Hindlimb muscle (tissue), 1 donor: ENCODE measurements at regions not wholly inside any gene's neighbourhood (a gene's known extent, or its start where the extent isn't known, plus 50 kb on each side); places are given as distances from the start of the nearest gene placed in this dataset.
"Not testable (repeated sequence)": the region's sequence is repeated elsewhere in the genome, so short reads cannot be mapped to it uniquely, and the experiment has no call there.

Experiments used
- DNase-seq: peaks from one replicate; pipeline ENCODE4 v3.0.0-alpha.2; 2013

DNA sequence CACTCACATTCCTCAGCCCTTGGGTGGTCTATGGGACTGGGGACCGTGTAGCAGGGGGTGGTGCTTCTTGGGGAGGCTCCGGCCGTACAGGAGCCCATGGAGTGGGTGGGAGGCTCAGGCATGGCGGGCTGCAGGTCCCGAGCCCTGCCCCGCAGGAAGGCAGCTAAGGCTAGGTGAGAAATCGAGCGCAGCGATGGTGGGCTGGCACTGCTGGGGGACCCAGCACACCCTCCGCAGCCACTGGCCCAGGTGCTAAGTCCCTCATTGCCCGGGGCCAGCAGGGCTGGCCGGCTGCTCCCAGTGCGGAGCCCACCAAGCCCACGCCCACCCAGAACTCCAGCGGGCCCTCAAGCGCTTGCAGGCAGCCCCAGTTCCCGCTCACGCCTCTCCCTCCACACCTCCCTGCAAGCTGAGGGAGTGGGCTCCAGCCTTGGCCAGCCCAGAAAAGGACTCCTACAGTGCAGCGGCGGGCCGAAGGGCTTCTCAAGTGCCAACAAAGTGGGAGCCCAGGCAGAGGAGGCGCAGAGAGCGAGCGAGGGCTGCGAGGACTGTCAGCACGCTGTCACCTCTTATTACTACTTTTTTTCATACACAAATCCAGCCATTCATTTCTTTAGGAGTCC, 613.3 kb upstream of the LUZP2 start:
- not testable (repeated sequence) for DNase-seq

DNA sequence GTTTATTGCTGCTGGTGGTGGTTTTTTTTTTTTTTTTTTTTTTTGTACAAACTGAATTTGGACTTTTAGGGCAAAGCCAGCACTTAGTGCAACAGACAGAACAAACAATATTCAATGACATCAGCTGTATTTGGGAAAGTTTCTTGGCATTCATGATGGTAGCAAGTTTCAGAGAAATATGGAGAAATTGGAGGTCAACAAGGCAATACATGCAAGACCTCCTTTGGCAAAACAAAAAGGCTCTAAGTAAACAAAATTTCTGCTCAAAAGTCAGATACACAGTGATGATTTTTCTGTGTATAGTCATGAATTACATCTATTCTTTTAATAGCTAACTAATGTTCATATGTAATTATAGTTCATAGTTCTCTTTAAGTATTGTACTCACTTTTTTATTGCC, 612.5 kb upstream of the LUZP2 start:
- DNase-seq = no peak

DNA sequence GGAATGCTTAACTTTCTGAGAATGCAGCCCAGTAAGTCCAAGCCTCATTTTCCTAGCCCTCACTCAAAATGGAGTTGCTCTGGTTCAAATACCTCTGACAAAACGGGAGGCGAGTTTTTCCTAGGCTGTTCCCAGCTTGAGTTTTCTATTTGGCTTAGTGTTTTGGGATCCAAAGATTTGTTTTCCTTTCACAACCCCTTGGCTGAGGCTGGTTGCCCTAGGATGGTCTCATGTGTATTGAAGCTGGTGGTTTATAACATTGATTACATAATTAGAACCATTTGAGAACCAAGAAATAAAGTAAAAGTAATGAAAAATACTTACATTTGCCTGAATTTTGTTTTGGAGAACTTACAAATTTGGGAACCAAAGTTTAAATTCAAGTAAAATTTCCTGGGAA, 611.1 kb upstream of the LUZP2 start:
- DNase-seq = no peak

DNA sequence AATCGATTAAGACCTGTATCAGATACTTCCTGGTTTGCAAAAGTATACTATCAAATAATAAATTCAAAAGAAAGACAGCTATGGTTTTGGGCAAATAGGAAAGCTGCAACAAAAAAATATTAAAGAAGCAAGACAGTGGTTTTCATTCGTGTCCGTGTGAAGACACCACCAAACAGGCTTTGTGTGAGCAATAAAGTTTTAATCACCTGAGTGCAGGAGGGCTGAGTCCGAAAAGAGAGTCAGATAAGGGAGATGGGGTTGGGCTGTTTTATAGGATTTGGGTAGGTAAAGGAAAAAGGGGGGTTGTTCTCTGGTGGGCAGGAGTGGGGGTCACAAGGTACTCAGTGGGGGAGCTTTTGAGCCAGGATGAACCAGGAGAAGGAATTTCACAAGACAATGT, 609.7 kb upstream of the LUZP2 start:
- DNase-seq = not testable (repeated sequence)

DNA sequence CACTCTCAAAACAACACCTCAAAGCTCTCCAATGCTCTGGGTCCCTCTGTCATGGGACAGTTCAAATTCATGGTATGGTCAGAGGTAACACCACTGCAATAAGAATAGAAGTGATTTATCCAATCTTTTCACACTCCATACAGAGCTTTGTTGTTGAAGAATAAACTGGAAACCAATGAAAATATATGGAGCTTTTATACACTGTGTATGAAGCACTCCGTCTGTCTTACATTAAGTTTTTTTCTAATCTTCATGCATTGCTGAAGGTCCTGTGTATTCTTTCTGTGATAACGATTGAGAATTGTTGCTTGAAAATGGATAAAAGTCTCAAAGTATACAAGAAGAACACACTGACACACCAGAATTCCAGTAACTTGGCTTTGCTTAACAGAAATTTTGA, 603.7 kb upstream of the LUZP2 start:
- DNase-seq = no peak

DNA sequence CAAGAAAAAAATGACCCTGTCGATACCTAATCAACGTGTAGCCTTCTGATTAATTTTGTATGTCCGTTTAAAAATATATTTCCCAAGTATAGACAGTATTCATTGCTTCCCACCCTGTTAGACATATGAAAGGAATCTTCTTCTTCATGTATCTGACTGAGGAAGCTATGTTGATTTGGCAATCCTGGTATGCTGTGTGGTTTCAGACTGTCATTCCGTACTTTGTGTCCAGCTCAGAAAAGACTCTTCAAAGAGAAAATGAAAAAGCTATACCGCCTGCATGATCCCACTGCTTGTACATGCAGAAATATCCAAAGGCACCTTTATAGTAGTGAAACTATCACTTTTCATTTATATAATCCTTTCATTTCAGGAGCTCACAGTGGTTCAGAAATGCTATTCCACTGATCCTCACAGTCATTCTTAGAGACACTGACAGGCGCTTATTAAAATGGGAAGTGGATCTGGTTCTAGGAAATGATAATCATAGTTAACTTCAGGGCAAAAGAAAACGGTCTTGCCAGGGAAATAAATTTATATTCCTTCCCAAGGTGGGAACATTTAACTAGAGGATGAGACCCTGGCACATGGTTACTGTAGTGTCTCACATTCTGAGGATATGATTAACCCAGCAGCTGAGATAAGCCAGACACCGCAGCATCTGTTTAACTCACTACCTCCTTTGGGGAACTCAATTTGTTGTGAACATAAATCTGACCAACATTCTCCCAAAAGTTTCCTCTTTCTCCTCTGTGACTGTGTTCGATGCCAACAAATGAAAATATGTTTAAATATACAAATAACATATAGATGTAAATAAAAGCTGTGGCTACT, 599.2 kb upstream of the LUZP2 start:
- DNase-seq = no peak

DNA sequence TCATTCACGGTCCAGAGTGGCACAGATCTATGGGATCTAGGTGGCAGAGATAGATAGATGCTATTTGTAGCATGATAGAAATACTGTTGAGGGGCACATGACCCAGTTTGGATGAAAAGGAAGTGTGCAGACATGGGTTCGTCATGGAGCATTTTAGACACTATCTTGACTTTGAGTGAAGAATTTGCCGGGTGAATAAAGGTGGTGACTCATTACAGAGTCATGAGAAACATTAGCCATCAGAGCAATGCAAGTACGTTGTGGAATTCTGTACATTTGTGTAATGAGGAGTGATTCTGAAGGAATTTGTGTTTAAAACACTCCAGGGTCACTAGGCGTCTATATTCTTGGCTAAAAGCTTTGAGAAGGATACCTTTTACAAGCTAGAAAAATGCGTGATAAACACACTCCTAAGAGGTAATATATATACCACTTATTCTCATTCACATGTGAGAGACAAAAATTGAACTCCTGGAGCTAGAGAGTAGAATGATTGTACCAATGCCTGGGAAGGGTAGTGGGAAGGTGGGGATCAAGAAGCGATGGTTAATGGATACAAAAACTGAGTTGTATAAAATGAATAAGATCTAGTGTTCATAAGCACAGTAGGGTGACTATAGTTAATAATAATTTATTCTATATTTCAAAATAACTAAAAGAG, 593.7 kb upstream of the LUZP2 start:
- DNase-seq = no peak

DNA sequence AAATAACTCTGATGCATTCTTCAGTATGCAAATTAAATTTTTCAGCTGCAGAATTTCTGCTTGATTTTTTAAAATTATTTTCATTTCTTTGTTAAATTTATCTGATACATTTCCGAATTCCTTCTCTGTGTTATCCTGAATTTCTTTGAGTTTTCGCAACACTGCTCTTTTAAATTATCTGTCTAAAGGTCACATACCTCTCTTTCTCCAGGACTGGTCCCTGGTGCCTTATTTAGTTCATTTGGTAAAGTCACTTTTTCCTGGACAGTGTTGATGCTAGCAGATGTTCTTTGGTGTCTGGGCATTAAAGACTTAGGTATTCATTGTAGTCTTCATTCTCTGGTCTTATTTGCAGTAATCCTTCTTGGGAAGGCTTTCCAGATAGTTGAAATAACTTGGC, 577.4 kb upstream of the LUZP2 start:
- no peak for DNase-seq

DNA sequence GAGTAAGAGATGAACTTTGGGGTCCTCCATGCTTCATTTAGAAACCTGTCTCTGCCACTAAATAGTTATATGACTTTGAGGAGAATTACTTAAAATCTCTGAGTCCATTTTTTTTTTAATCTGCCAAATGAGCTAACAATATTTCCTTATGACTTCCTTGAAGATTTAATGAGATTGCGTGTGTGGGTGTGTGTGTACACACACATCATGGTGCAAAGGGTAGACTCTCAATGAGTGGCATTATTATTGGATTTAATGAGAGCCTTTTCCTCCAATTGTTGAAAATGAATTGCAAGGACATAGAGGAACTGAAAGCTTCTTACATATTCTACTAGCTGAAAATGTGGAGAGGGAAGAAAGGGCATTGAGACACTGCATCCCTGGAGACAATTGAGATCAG, 573.5 kb upstream of the LUZP2 start:
- no peak for DNase-seq

DNA sequence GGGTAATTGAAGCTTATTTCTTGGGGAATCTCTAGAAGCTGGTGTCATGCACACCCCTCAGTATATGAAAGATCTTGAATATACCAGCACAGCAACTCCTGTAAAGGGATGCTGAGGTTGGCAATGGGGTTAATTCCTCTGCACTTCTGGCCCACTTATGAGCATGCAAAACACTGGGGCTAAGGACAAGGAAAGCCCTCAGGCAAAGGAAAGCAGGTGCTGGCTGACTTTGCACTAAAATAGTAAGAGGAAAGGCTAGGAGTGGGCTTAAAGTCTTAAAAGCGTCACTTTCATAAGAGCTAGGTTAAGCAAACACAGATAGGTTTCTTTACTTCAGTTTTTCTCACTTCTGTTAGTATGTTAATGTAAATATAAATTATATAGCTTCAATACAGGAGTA, 572.6 kb upstream of the LUZP2 start:
- no peak for DNase-seq

DNA sequence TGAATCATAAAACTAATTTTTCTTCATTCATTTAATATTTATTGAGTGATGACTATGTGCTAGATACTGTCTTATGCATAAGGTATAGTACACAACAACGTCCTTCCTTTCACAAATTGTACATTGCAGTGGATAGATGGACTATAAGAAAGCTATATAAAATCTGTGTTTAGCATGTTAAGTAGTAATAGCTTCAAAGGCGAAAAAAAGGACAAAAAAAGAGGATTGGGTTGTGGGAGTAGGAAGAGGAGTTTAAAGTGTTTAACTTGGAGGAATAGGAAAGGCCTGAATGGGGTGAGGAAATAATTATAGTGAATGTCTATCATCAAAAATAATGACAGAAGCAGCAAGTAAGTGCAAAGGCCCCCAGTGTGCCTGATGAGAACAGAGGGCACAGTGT, 565.4 kb upstream of the LUZP2 start:
- DNase-seq = no peak

DNA sequence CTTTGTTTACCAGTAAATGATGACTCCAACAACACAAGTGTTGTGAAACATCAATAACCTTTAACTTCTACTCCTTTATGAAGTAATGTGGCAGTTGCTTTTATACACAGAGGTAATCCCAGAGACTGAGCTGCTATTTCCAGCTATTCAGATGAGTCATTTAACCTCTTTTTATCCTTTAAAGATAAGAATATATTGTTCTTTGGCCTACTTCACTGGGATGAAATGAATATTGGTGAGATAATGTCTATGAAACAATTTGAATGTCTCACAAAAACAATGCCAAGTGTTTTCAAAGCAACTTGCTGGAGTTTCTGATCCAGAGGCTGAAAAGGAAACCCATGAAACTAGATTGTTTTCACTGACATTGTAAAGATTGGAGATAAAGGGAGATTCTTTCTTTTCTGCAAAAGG, 564.4 kb upstream of the LUZP2 start:
- DNase-seq = no peak

DNA sequence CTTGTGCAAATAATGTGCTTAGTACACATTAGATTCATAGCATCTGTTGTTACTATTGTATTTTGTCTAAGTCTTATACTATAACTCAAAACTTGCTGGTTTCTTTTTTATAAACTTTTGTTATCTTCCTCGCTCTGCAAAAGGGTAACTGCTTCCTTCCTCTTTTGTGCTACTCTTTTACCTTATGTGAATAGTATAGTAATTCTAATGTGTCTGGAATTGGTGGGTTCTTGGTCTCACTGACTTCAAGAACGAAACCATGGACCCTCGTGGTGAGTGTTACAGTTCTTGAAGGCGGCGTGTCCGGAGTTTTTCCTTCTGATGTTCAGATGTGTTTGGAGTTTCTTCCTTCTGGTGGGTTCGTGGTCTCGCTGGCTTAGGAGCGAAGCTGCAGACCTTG, 563.1 kb upstream of the LUZP2 start:
- DNase-seq = no peak

DNA sequence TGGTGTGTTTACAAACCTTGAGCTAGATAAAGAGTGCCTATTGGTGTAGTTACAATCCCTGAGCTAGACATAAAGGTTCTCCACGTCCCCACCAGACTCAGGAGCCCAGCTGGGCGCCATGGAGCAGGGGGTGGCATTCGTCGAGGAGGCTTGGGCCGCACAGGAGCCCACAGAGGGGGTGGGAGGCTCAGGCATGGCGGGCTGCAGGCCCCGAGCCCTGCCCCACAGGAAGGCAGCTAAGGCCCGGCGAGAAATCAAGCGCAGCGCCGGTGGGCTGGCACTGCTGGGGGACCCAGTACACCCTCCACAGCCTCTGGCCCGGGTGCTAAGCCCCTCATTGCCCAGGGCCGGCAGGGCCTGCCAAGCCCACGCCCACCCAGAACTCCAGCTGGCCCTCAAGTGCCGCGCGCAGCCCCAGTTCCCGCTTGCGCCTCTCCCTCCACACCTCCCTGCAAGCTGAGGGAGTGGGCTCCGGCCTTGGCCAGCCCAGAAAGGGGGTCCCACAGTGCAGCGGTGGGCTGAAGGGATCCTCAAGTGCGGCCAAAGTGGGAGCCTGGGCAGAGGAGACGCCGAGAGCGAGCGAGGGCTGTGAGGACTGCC, 562.1 kb upstream of the LUZP2 start:
- DNase-seq = not testable (repeated sequence)

DNA sequence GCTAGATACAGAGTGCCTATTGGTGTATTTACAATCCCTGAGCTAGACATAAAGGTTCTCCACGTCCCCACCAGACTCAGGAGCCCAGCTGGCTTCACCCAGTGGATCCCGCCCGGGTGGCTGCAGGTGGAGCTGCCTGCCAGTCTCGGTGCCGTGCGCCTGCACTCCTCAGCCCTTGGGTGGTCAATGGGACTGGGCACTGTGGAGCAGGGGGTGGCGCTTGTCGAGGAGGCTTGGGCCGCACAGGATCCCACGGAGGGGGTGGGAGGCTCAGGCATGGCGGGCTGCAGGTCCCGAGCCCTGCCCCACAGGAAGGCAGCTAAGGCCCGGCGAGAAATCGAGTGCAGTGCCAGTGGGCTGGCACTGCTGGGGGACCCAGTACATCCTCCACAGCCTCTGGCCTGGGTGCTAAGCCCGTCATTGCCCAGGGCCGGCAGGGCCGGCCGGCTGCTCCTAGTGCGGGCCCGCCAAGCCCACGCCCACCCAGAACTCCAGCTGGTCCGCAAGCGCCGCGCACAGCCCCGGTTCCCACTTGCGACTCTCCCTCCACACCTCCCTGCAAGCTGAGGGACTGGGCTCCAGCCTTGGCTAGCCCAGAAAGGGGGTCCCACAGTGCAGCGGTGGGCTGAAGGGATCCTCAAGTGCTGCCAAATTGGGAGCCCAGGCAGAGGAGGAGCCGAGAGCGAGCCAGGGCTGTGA, 554.6 kb upstream of the LUZP2 start:
- not testable (repeated sequence) for DNase-seq

DNA sequence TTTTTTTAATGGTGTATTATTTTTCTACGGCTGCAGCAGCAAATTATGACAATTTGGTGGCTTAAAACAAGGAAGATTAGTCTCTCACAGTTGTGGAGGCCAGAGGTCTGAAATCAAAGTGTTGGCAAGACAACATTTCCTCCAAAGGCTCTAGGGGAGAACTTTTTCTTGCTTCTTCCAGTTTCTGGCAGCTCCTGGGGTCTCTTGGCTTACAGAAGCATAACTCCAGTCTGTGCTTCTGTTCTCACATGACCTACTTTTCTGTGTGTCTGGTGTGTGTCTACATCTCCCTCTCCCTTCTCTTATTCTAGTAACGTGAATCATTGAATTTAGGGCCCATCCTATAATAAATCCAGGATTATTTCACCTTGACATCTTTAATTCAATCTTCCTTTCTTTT, 551.9 kb upstream of the LUZP2 start:
- peak; percentile 57 for DNase-seq

DNA sequence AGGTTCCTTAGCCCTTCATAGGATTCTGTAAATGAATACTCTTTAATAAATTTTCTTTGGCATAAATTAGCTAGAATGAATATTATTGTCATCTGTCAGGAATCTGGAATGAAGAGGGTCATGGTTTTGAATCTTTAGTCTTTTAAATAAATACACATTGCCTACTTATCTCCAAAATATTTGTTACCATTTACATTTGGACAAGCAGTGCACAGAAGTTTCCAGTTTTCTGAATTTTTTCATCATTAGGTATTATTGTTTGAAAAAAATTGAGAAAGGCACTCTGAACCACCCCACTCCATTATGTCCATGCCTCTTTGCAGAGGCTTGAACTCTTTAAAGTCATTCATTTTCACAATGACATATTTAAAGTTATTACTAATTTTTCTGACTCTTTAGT, 549.0 kb upstream of the LUZP2 start:
- no peak for DNase-seq

DNA sequence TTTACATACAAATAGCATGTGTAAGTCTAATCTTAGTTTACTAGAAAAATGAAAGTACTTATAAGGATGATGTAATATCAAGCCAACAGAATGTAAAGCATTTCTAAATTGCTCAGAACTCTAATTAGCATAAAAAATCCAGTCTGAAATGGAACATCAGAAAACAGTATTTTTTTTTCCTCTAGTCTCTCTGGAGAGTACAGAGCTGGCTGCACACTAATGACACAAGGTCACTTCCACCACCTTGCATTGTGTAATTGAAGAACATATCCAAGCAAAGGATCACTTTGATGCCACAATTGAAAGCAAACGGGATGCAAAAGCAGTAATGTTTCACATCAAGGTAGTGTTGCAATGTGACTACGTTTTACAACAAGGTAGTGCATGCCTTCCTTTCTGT, 548.0 kb upstream of the LUZP2 start:
- no peak for DNase-seq

DNA sequence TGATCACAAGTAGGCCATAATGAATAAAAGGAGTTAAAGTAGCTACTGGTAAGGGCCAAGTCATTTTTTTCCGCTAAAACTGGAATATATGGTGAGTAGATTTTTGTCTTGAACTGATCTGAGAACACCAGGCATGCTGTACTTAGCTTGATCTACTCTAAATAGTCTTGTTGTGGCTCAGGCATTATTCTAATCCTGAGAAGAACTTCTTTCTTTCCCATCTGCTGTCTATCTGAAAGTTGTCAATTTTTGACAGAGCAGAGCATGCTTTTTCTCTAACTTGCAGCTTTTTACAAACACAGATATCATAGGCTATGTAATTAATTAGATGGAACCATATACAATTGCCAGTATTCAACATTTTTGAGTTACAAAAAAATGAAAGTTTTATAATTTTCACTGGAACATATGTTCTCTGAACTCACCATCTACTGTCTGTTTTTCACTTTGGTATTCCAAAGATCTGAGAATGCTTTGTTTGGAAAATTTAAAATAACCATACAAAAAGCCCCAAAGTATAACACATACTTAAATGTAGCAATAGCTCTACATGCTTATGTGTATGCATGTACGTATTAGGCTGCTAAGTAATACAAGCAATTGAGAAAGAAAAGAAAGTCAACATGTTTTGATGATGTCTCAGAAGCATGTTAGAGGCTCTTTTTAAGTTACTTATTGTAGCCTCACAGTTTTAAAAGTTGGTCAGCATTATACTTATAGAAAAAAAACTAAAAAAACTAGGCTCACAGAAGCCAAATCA, 542.7 kb upstream of the LUZP2 start:
- DNase-seq = no peak

DNA sequence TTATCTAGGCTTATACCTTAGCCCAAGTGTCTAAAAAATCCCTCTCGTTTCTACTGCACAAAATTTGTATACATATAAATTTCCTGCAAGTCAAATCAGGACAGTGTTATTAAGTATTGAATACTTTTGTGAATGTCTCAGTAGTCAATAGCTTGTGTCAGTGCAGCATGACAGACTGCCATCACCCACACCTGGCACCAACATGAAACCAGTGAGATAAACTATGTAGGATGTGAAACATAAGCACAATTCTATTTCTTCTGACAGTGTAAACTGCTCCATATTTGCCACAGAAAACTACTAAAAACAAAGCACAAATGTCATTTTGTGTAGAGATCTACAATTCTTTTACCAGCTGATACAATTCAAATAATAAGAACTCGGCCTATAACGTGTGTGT, 542.1 kb upstream of the LUZP2 start:
- DNase-seq = no peak

DNA sequence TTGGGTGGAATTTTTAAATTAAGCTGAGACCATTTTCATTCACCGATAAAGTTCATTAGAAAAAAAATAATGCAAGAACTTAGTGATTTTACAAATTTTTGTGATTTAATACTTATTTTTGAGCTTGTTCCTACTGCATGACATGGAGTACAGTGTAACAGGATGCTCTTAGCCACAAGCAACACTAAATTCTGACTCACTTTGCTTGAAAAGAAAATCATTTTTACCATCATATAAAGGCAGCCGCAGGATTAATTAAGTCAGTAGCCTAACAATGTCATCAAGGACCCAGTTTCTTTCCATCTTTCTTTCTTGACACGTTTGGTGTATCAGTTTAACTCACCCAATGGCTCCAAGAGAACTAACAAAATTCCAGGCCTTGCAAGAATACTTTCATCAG, 540.3 kb upstream of the LUZP2 start:
- no peak for DNase-seq

DNA sequence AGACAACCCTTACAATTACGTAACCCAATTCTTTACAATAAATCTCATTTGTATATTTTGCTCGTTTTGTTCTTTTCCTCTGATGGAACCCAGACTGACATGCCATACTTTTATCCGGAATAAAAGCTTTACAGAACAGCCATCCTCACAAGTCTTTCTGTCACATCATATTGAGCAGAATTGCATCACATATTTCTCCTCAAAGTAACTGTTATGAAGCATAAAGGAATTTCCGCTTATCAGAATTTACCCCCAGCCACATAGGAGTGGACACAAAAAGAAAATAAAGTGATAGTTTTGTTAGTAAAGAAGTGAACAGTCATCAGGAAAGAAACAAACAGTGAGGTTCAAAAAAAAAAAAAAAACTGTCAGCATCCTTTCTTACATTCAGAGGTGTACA, 539.5 kb upstream of the LUZP2 start:
- no peak for DNase-seq
